ENCODE measurements at regions not wholly inside any gene's neighbourhood (a gene's known extent, or its start where the extent isn't known, plus 50 kb on each side); places are given as distances from the start of the nearest gene placed in this dataset.

DNA sequence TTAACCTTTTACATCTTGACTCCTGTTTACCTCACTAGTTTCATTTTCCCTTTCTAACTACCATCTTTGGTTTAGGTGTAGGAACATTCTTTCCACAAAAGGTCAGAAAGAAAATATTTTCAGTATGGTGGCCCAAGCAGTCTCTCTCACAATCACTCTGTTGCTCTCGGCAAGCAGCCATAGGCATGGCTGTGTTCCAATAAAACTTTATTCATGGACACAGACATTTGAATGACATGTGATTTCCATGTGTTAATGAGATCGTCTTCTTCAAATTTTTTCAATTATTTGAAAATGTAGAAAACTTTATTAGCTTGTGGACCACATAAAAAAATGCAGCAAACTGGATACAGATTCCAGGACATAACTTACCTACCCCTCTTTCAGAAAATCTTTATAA lies 109.7 kb upstream of the CNTNAP5 start:
- no peak overlapping the region for H3K4me2 ChIP-seq (ENCODE audit: low read length)
- H4K8ac ChIP-seq (ENCODE audit: low read depth, low read length): no peak overlapping the region
- H2BK5ac ChIP-seq (ENCODE audit: low read length): no peak overlapping the region
- no peak overlapping the region for H3K23ac ChIP-seq (ENCODE audit: low read length)
- H3K27ac ChIP-seq (ENCODE audit: low read depth, low read length): no peak overlapping the region
- H2BK120ac ChIP-seq (ENCODE audit: low read depth, low read length): no peak overlapping the region
- H3K56ac ChIP-seq (ENCODE audit: low read length): no peak overlapping the region
- H3K4me1 ChIP-seq (ENCODE audit: control insufficient read depth, low read depth, low read length): no peaks in the 10 kb centered on the region
- no peak overlapping the region for H2BK15ac ChIP-seq (replicated peaks; ENCODE audit: low read depth)
- no peaks in the 10 kb centered on the region for H3K36me3 ChIP-seq (ENCODE audit: control insufficient read depth, insufficient read depth, low read length)
- no peak overlapping the region for H3K9ac ChIP-seq (ENCODE audit: low read length)
- H3K79me1 ChIP-seq (ENCODE audit: low read length): no peaks in the 10 kb centered on the region
- no peak overlapping the region for H2AK5ac ChIP-seq (ENCODE audit: low read length)
- no peak overlapping the region for H3K18ac ChIP-seq (ENCODE audit: low read length)
- no peak overlapping the region for H3K4me3 ChIP-seq (ENCODE audit: low read length)
- H4K5ac ChIP-seq (ENCODE audit: low read length): no peak overlapping the region
- H3K27me3 ChIP-seq (ENCODE audit: insufficient read depth, low read length, poor library complexity): no peaks in the 10 kb centered on the region
- no CpG with 5 or more reads among the region's 2 CpGs for WGBS (ENCODE audit: extremely low coverage, insufficient coverage, low lambda C conversion rate)
- DNase-seq: no peak
- H3K4ac ChIP-seq (ENCODE audit: low read depth, low read length): no peak overlapping the region
- no peaks in the 10 kb centered on the region for H3K79me2 ChIP-seq (ENCODE audit: control insufficient read depth, insufficient read depth, low read length)

DNA sequence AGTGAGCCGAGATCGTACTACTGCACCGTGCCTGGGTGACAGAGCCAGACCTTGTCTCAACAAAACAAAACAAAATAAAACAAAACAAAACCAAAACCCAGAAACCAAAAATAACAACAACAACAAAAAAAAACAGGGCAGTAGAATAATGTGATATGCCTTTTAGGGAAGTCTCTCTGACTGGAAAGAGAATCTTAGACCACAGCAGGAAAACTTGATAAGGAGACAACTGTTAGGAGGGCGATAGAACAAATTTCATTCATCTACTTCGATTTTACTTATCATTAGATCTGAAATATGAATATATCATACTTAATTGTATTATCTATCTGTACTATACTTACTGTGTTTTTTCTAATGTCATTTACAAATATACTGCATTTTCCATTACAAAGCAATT lies 109.0 kb upstream of the CNTNAP5 start:
- H3K36me3 ChIP-seq (ENCODE audit: control insufficient read depth, insufficient read depth, low read length): no peaks in the 10 kb centered on the region
- no peak overlapping the region for H2BK5ac ChIP-seq (ENCODE audit: low read length)
- no peak overlapping the region for H4K5ac ChIP-seq (ENCODE audit: low read length)
- H2BK120ac ChIP-seq (ENCODE audit: low read depth, low read length): no peak overlapping the region
- H3K79me1 ChIP-seq (ENCODE audit: low read length): no peaks in the 10 kb centered on the region
- H3K4me1 ChIP-seq (ENCODE audit: control insufficient read depth, low read depth, low read length): no peaks in the 10 kb centered on the region
- no peak overlapping the region for H3K56ac ChIP-seq (ENCODE audit: low read length)
- no peak overlapping the region for H3K4me2 ChIP-seq (ENCODE audit: low read length)
- H3K4me3 ChIP-seq (ENCODE audit: low read length): no peak overlapping the region
- no peak overlapping the region for H2BK15ac ChIP-seq (replicated peaks; ENCODE audit: low read depth)
- H4K8ac ChIP-seq (ENCODE audit: low read depth, low read length): no peak overlapping the region
- H3K27ac ChIP-seq (ENCODE audit: low read depth, low read length): no peak overlapping the region
- no peaks in the 10 kb centered on the region for H3K79me2 ChIP-seq (ENCODE audit: control insufficient read depth, insufficient read depth, low read length)
- H3K23ac ChIP-seq (ENCODE audit: low read length): no peak overlapping the region
- no peaks in the 10 kb centered on the region for H3K27me3 ChIP-seq (ENCODE audit: insufficient read depth, low read length, poor library complexity)
- no peak overlapping the region for H3K18ac ChIP-seq (ENCODE audit: low read length)
- H2AK5ac ChIP-seq (ENCODE audit: low read length): no peak overlapping the region
- H3K4ac ChIP-seq (ENCODE audit: low read depth, low read length): no peak overlapping the region
- no peak overlapping the region for H3K9ac ChIP-seq (ENCODE audit: low read length)
- DNase-seq: no peak
- WGBS (ENCODE audit: extremely low coverage, insufficient coverage, low lambda C conversion rate): no CpG with 5 or more reads among the region's 5 CpGs

DNA sequence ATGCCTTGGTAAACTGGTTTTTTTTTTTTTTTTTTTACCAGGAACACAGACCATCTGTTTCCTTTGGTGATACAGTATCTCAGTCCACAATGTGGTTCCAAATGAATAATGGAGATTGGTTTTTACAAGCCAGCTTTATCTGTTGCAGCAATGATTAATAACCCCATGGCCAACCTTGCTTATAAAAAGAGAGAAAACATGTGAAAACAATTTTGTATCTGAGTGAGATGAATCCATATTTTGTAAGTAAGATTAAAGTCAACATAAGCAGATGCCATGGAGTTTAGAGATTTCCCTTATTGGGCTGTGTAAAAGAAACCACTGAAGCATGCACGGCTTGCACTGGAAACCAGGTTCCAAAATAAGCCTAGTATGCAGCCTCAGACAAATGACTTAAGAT lies 108.6 kb upstream of the CNTNAP5 start:
- no peaks in the 10 kb centered on the region for H3K79me2 ChIP-seq (ENCODE audit: control insufficient read depth, insufficient read depth, low read length)
- WGBS (ENCODE audit: extremely low coverage, insufficient coverage, low lambda C conversion rate): no CpG with 5 or more reads among the region's 1 CpG

DNA sequence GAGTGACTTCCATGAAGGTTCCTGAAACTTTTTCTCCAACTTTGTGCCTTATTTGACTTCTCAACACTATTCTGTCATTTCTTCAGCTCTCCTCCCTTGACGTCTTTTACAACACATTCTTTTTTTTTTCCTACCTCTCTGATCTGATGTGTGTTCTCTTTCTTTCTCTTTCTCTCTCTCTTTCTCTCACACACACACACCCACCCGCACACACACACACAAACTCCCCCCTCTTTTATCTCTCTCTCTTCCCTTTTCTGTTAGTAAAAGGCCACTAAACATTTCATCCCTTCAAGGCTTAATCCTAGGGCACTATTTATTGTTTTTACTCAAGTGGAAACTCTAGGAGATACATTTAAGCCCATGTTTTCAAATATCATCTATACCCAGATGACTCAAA lies 107.8 kb upstream of the CNTNAP5 start:
- H3K4me1 ChIP-seq (ENCODE audit: control insufficient read depth, low read depth, low read length): no peaks in the 10 kb centered on the region
- WGBS (ENCODE audit: extremely low coverage, insufficient coverage, low lambda C conversion rate): 100% methylated on average over 2 of the region's 2 CpGs
- H2BK120ac ChIP-seq (ENCODE audit: low read depth, low read length): no peak overlapping the region

More for the DNA sequence above, 108.6 kb upstream of the CNTNAP5 start:
- no peak overlapping the region for H3K4ac ChIP-seq (ENCODE audit: low read depth, low read length)
- no peak overlapping the region for H4K5ac ChIP-seq (ENCODE audit: low read length)
- H2BK15ac ChIP-seq (replicated peaks; ENCODE audit: low read depth): no peak overlapping the region
- H2AK5ac ChIP-seq (ENCODE audit: low read length): no peak overlapping the region
- H3K9ac ChIP-seq (ENCODE audit: low read length): no peak overlapping the region
- no peak overlapping the region for H2BK5ac ChIP-seq (ENCODE audit: low read length)
- H3K4me1 ChIP-seq (ENCODE audit: control insufficient read depth, low read depth, low read length): no peaks in the 10 kb centered on the region
- H4K8ac ChIP-seq (ENCODE audit: low read depth, low read length): no peak overlapping the region
- no peaks in the 10 kb centered on the region for H3K36me3 ChIP-seq (ENCODE audit: control insufficient read depth, insufficient read depth, low read length)
- no peak overlapping the region for H3K56ac ChIP-seq (ENCODE audit: low read length)
- no peak overlapping the region for H3K4me3 ChIP-seq (ENCODE audit: low read length)
- H3K27me3 ChIP-seq (ENCODE audit: insufficient read depth, low read length, poor library complexity): no peaks in the 10 kb centered on the region
- no peak overlapping the region for H3K4me2 ChIP-seq (ENCODE audit: low read length)
- no peak for DNase-seq
- H3K18ac ChIP-seq (ENCODE audit: low read length): no peak overlapping the region
- H3K23ac ChIP-seq (ENCODE audit: low read length): no peak overlapping the region
- no peak overlapping the region for H2BK120ac ChIP-seq (ENCODE audit: low read depth, low read length)
- no peak overlapping the region for H3K27ac ChIP-seq (ENCODE audit: low read depth, low read length)
- no peaks in the 10 kb centered on the region for H3K79me1 ChIP-seq (ENCODE audit: low read length)

DNA sequence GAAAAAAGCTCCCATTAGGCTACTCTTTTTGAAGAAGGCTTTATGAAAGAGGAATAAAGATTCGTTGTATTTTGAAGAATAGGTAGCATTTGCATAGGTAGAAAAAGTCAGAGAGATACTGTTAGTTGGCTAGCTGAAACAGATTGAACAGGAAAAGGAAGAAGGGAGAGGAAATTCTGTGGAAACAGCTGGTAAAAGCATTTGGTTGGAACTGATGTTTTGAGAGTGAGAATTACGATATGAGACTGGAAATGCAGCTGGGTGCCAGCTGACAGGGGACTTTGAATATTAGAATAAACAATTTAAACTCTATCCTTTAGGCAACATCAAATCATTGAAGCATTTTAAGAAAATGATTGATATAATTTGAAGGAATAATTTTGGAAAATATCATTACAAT lies 96.7 kb upstream of the CNTNAP5 start:
- 100% methylated on average over 1 of the region's 2 CpGs for WGBS (ENCODE audit: extremely low coverage, insufficient coverage, low lambda C conversion rate)
- no peak overlapping the region for H2BK120ac ChIP-seq (ENCODE audit: low read depth, low read length)
- H3K4me2 ChIP-seq (ENCODE audit: low read length): no peak overlapping the region
- H3K4ac ChIP-seq (ENCODE audit: low read depth, low read length): no peak overlapping the region
- no peak for DNase-seq
- no peaks in the 10 kb centered on the region for H3K27me3 ChIP-seq (ENCODE audit: insufficient read depth, low read length, poor library complexity)
- H4K5ac ChIP-seq (ENCODE audit: low read length): no peak overlapping the region
- H3K79me2 ChIP-seq (ENCODE audit: control insufficient read depth, insufficient read depth, low read length): no peaks in the 10 kb centered on the region
- no peaks in the 10 kb centered on the region for H3K4me1 ChIP-seq (ENCODE audit: control insufficient read depth, low read depth, low read length)
- no peak overlapping the region for H3K9ac ChIP-seq (ENCODE audit: low read length)
- H3K36me3 ChIP-seq (ENCODE audit: control insufficient read depth, insufficient read depth, low read length): no peaks in the 10 kb centered on the region
- no peak overlapping the region for H2BK15ac ChIP-seq (replicated peaks; ENCODE audit: low read depth)
- H3K56ac ChIP-seq (ENCODE audit: low read length): no peak overlapping the region
- no peak overlapping the region for H3K18ac ChIP-seq (ENCODE audit: low read length)
- H2AK5ac ChIP-seq (ENCODE audit: low read length): no peak overlapping the region
- H3K27ac ChIP-seq (ENCODE audit: low read depth, low read length): no peak overlapping the region
- no peak overlapping the region for H3K23ac ChIP-seq (ENCODE audit: low read length)
- no peak overlapping the region for H2BK5ac ChIP-seq (ENCODE audit: low read length)
- H3K4me3 ChIP-seq (ENCODE audit: low read length): no peak overlapping the region
- H3K79me1 ChIP-seq (ENCODE audit: low read length): no peaks in the 10 kb centered on the region
- no peak overlapping the region for H4K8ac ChIP-seq (ENCODE audit: low read depth, low read length)

More for the DNA sequence above, 107.8 kb upstream of the CNTNAP5 start:
- no peak overlapping the region for H3K56ac ChIP-seq (ENCODE audit: low read length)
- H2BK15ac ChIP-seq (replicated peaks; ENCODE audit: low read depth): no peak overlapping the region
- H3K4me2 ChIP-seq (ENCODE audit: low read length): no peak overlapping the region
- no peaks in the 10 kb centered on the region for H3K79me1 ChIP-seq (ENCODE audit: low read length)
- no peaks in the 10 kb centered on the region for H3K36me3 ChIP-seq (ENCODE audit: control insufficient read depth, insufficient read depth, low read length)
- H2BK5ac ChIP-seq (ENCODE audit: low read length): no peak overlapping the region
- H3K4ac ChIP-seq (ENCODE audit: low read depth, low read length): no peak overlapping the region
- no peak overlapping the region for H3K23ac ChIP-seq (ENCODE audit: low read length)
- H3K9ac ChIP-seq (ENCODE audit: low read length): no peak overlapping the region
- H2AK5ac ChIP-seq (ENCODE audit: low read length): no peak overlapping the region
- H4K5ac ChIP-seq (ENCODE audit: low read length): no peak overlapping the region
- no peaks in the 10 kb centered on the region for H3K79me2 ChIP-seq (ENCODE audit: control insufficient read depth, insufficient read depth, low read length)
- H3K4me3 ChIP-seq (ENCODE audit: low read length): no peak overlapping the region
- no peak overlapping the region for H3K18ac ChIP-seq (ENCODE audit: low read length)
- no peaks in the 10 kb centered on the region for H3K27me3 ChIP-seq (ENCODE audit: insufficient read depth, low read length, poor library complexity)
- no peak overlapping the region for H4K8ac ChIP-seq (ENCODE audit: low read depth, low read length)
- H3K27ac ChIP-seq (ENCODE audit: low read depth, low read length): no peak overlapping the region
- DNase-seq: no peak

DNA sequence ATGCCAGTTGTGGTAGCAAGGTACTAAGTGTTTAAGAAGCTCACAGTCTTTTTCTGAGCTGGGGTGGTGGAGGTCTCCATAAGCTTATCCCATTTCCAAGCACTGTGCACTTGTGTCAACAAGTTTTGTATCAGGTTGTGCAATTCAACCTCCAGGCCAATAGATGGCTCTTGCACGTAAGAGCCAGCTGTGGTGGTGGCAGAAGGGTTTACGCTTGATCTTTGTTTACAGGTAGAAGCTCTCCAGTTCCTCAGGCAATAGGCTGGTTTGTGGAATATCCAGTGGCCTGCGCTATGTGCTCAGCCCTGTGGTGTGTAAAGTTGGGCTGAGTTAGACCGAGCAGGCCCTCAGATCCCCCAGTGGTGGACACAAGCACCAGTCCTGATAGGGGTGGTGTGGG lies 89.7 kb upstream of the CNTNAP5 start:
- WGBS (ENCODE audit: extremely low coverage, insufficient coverage, low lambda C conversion rate): no CpG with 5 or more reads among the region's 4 CpGs
- Histone ChIP-seq H3K4me2 (ENCODE audit: low read length) (no peak overlapping the region), H3K36me3 (ENCODE audit: control insufficient read depth, insufficient read depth, low read length) (no peaks in the 10 kb centered on the region), H2BK5ac (ENCODE audit: low read length) (no peak overlapping the region), H2AK5ac (ENCODE audit: low read length) (no peak overlapping the region), H3K27me3 (ENCODE audit: insufficient read depth, low read length, poor library complexity) (no peaks in the 10 kb centered on the region), H4K5ac (ENCODE audit: low read length) (no peak overlapping the region), H4K8ac (ENCODE audit: low read depth, low read length) (no peak overlapping the region), H3K79me1 (ENCODE audit: low read length) (no peaks in the 10 kb centered on the region), H3K4me3 (ENCODE audit: low read length) (no peak overlapping the region), H3K27ac (ENCODE audit: low read depth, low read length) (no peak overlapping the region), H3K79me2 (ENCODE audit: control insufficient read depth, insufficient read depth, low read length) (no peaks in the 10 kb centered on the region), H3K18ac (ENCODE audit: low read length) (no peak overlapping the region), H2BK120ac (ENCODE audit: low read depth, low read length) (no peak overlapping the region), H2BK15ac (replicated peaks; ENCODE audit: low read depth) (no peak overlapping the region), H3K23ac (ENCODE audit: low read length) (no peak overlapping the region), H3K9ac (ENCODE audit: low read length) (no peak overlapping the region), H3K4ac (ENCODE audit: low read depth, low read length) (no peak overlapping the region), H3K4me1 (ENCODE audit: control insufficient read depth, low read depth, low read length) (no peaks in the 10 kb centered on the region), H3K56ac (ENCODE audit: low read length) (no peak overlapping the region)
- no peak for DNase-seq

All from mesendoderm (in vitro differentiated cells).